GM12891 (cell line): ENCODE measurements at regions not wholly inside any gene's neighbourhood (a gene's known extent, or its start where the extent isn't known, plus 50 kb on each side); places are given as distances from the start of the nearest gene placed in this dataset.

Experiments
- PAX5 ChIP-seq: IDR thresholded peaks from 2 replicates; pipeline ENCODE4 v1.6.1; 2011; ENCODE audit warnings: low read length, moderate library complexity, mild to moderate bottlenecking; ENCODE audit not compliant: insufficient read depth, severe bottlenecking
- POLR2A ChIP-seq: IDR thresholded peaks from 2 replicates; pipeline ENCODE4 v1.6.1; 2011; ENCODE audit warnings: low read depth, low read length, control low read depth
- POLR2AphosphoS5 ChIP-seq: IDR thresholded peaks from 2 replicates; pipeline ENCODE4 v1.6.1; 2011; ENCODE audit warnings: low read depth, low read length, control low read depth
- SPI1 ChIP-seq: IDR thresholded peaks from 2 replicates; pipeline ENCODE4 v1.6.1; 2011; ENCODE audit warnings: low read depth, low read length, control low read depth
- TAF1 ChIP-seq: IDR thresholded peaks from 2 replicates; pipeline ENCODE4 v1.6.1; 2011; ENCODE audit warnings: low read depth, low read length, control low read depth

- no peak for TF ChIP-seq POLR2AphosphoS5
- TF ChIP-seq TAF1 = no peak
- no peak for TF ChIP-seq POLR2A
- no peak for TF ChIP-seq PAX5
- no peak for TF ChIP-seq SPI1
Measured at GRCh38 chr10:3353235-3353634, 180.7 kb upstream of the PITRM1 start.
